OCI-LY7 (cell line): ENCODE measurements at regions not wholly inside any gene's neighbourhood (a gene's known extent, or its start where the extent isn't known, plus 50 kb on each side); places are given as distances from the start of the nearest gene placed in this dataset.

Source experiments
- BruUV-seq: library from RNA; stranded (reverse); fragments of 400-500 nt; replicated peaks from 2 replicates; lab custom pipeline; 2021; lab: Mats Ljungman, UMichigan
- CTCF ChIA-PET: fragments of 300-600 bp; sonication (Branson Sonifier 250); formaldehyde crosslinking; loops from one replicate; lab custom pipeline; 2022; ENCODE audit warnings: antibody characterized with exemption; ENCODE audit not compliant: unreplicated experiment; lab: Charles Lee
- POLR2A ChIA-PET: fragments of 300-600 bp; sonication (Branson Sonifier 250); formaldehyde crosslinking; loops from one replicate; lab custom pipeline; 2022; ENCODE audit warnings: antibody characterized with exemption; lab: Charles Lee
- DNase-seq: peaks from one replicate; pipeline ENCODE4 v3.0.0-alpha.2; 2015; ENCODE audit warnings: low spot score
- H2AFZ ChIP-seq: fragments of 200-600 bp; sonication (generic), shearing (Covaris generic); 2 replicates; pipeline ENCODE4 v1.6.1; 2014; ENCODE audit warnings: mild to moderate bottlenecking, antibody characterized with exemption, low read length, moderate library complexity
- H3K27ac ChIP-seq: fragments of 200-600 bp; sonication (generic); 2 replicates; pipeline ENCODE4 v1.5.1; 2014; ENCODE audit warnings: mixed run types, low read depth, mild to moderate bottlenecking, moderate library complexity, low read length, inconsistent platforms; ENCODE audit not compliant: poor library complexity, severe bottlenecking
- H3K36me3 ChIP-seq: fragments of 200-600 bp; sonication (generic); 2 replicates; pipeline ENCODE4 v1.6.1; 2014; ENCODE audit warnings: mild to moderate bottlenecking, antibody characterized with exemption, low read length, moderate library complexity, mixed read lengths; ENCODE audit not compliant: insufficient read depth
- H3K4me1 ChIP-seq: fragments of 200-600 bp; sonication (generic); 2 replicates; pipeline ENCODE4 v1.5.1; 2014; ENCODE audit warnings: mild to moderate bottlenecking, low read length; ENCODE audit not compliant: insufficient read depth, poor library complexity, severe bottlenecking
- H3K4me2 ChIP-seq: fragments of 200-600 bp; sonication (generic); 2 replicates; pipeline ENCODE4 v1.6.1; 2014; ENCODE audit warnings: mild to moderate bottlenecking, low read length
- H3K4me3 ChIP-seq: fragments of 200-600 bp; sonication (generic); 2 replicates; pipeline ENCODE4 v1.5.1; 2014; ENCODE audit warnings: mild to moderate bottlenecking, low read depth, low read length; ENCODE audit not compliant: poor library complexity, severe bottlenecking
- H3K79me2 ChIP-seq: fragments of 200-600 bp; sonication (generic); 2 replicates; pipeline ENCODE4 v1.6.1; 2016; ENCODE audit warnings: low read depth, mild to moderate bottlenecking, low read length, moderate library complexity, mixed read lengths; ENCODE audit not compliant: insufficient read depth
- H3K9me2 ChIP-seq: fragments of 200-600 bp; sonication (generic); 2 replicates; pipeline ENCODE4 v1.6.1; 2016; ENCODE audit warnings: mild to moderate bottlenecking, low read length, mixed read lengths; ENCODE audit not compliant: insufficient read depth
- H3K9me3 ChIP-seq: fragments of 200-600 bp; sonication (generic); 2 replicates; pipeline ENCODE4 v1.6.1; 2014; ENCODE audit warnings: mild to moderate bottlenecking, mixed run types, low read length, mixed read lengths
- H4K20me1 ChIP-seq: fragments of 200-600 bp; sonication (generic); 2 replicates; pipeline ENCODE4 v1.6.1; 2014; ENCODE audit warnings: mild to moderate bottlenecking, antibody characterized with exemption, low read length, moderate library complexity, mixed read lengths; ENCODE audit not compliant: insufficient read depth
- CTCF ChIP-seq: fragments of 200-600 bp; sonication (generic); conservative IDR thresholded peaks from 2 replicates; pipeline ENCODE4 v1.5.1; 2014; ENCODE audit warnings: mild to moderate bottlenecking, antibody characterized with exemption, low read length, moderate library complexity, mixed read lengths
- EZH2phosphoT487 ChIP-seq: fragments of 200-600 bp; sonication (generic); IDR thresholded peaks from 2 replicates; pipeline ENCODE4 v1.6.1; 2018; ENCODE audit warnings: low read depth, borderline replicate concordance, mild to moderate bottlenecking, mixed run types, antibody characterized with exemption, low read length, moderate library complexity, mixed read lengths
- intact Hi-C: fragments of 100-400 bp; cut with micrococcal nuclease; formaldehyde crosslinking; loops from one replicate; pipeline ENCODE4 v1.10.0; 2022; ENCODE audit not compliant: unreplicated experiment

- no peak for DNase-seq
- H4K20me1 ChIP-seq, result no peaks in the 10 kb centered on the region
- no peak overlapping the region for H3K4me2 ChIP-seq
- no peaks in the 10 kb centered on the region for H3K79me2 ChIP-seq
- H3K9me2 ChIP-seq, result no peaks in the 10 kb centered on the region
- BruUV-seq, result no TSS peak
- no peak overlapping the region for H3K27ac ChIP-seq
- H2AFZ ChIP-seq, result no peak overlapping the region
- TF ChIP-seq EZH2phosphoT487, result no peak
- no peak for TF ChIP-seq CTCF
- H3K4me3 ChIP-seq, result no peak overlapping the region
- no peaks in the 10 kb centered on the region for H3K36me3 ChIP-seq
- H3K9me3 ChIP-seq, result no peaks in the 10 kb centered on the region
- POLR2A ChIA-PET, result no interaction called here
- intact Hi-C loops, result no loop called here
- CTCF ChIA-PET, result no interaction called here
- no peaks in the 10 kb centered on the region for H3K4me1 ChIP-seq
Observed at GRCh38 chr20:23283096-23283850, 67.3 kb upstream of the NXT1 start.

- no peak overlapping the region for H2AFZ ChIP-seq
- no TSS peak for BruUV-seq
- POLR2A ChIA-PET, result no interaction called here
- no peak overlapping the region for H3K27ac ChIP-seq
- no peaks in the 10 kb centered on the region for H4K20me1 ChIP-seq
- H3K4me1 ChIP-seq, result no peaks in the 10 kb centered on the region
- H3K79me2 ChIP-seq, result no peaks in the 10 kb centered on the region
- H3K4me2 ChIP-seq, result no peak overlapping the region
- H3K9me3 ChIP-seq, result no peaks in the 10 kb centered on the region
- TF ChIP-seq CTCF, result no peak
- TF ChIP-seq EZH2phosphoT487, result no peak
- no peak overlapping the region for H3K4me3 ChIP-seq
- no peaks in the 10 kb centered on the region for H3K9me2 ChIP-seq
- H3K36me3 ChIP-seq, result no peaks in the 10 kb centered on the region
- no peak for DNase-seq
- CTCF ChIA-PET, result no interaction called here
- intact Hi-C loops, result no loop called here
Observed at GRCh38 chr20:23282546-23282945, 68.0 kb upstream of the NXT1 start.

GRCh38 chr20:23282111-23282510 lies 68.5 kb upstream of the NXT1 start:
- Histone ChIP-seq H3K4me1 (no peaks in the 10 kb centered on the region), H3K9me2 (no peaks in the 10 kb centered on the region), H3K4me3 (no peak overlapping the region), H3K36me3 (no peaks in the 10 kb centered on the region), H4K20me1 (no peaks in the 10 kb centered on the region), H3K79me2 (no peaks in the 10 kb centered on the region), H3K9me3 (no peaks in the 10 kb centered on the region), H3K4me2 (no peak overlapping the region), H3K27ac (no peak overlapping the region), H2AFZ (no peak overlapping the region)
- intact Hi-C loops, result no loop called here
- POLR2A ChIA-PET, result no interaction called here
- TF ChIP-seq EZH2phosphoT487, result no peak
- no peak for TF ChIP-seq CTCF
- CTCF ChIA-PET, result no interaction called here
- no TSS peak for BruUV-seq
- DNase-seq, result no peak
